HCT116 (cell line): ENCODE measurements at regions not wholly inside any gene's neighbourhood (a gene's known extent, or its start where the extent isn't known, plus 50 kb on each side); places are given as distances from the start of the nearest gene placed in this dataset.

ENCODE experiments used
- CEBPB ChIP-seq: IDR thresholded peaks from 2 replicates; pipeline ENCODE4 v1.6.1; 2012; ENCODE audit warnings: low read depth
- EZH2phosphoT487 ChIP-seq: fragments of 200-600 bp; IDR thresholded peaks from 2 replicates; pipeline ENCODE4 v1.6.1; 2018; ENCODE audit warnings: antibody characterized with exemption, borderline replicate concordance
- JUND ChIP-seq: IDR thresholded peaks from 2 replicates; pipeline ENCODE4 v1.6.1; 2012
- POLR2A ChIP-seq: IDR thresholded peaks from 2 replicates; pipeline ENCODE4 v1.7.0; 2011; ENCODE audit warnings: borderline replicate concordance; ENCODE audit not compliant: insufficient read depth, insufficient read length; ENCODE audit errors: extremely low read depth
- RAD21 ChIP-seq: IDR thresholded peaks from 2 replicates; pipeline ENCODE4 v1.6.1; 2012; ENCODE audit warnings: low read depth, mild to moderate bottlenecking
- SP1 ChIP-seq: IDR thresholded peaks from 2 replicates; pipeline ENCODE4 v1.6.1; 2012; ENCODE audit warnings: low read depth
- TCF7L2 ChIP-seq: IDR thresholded peaks from 2 replicates; pipeline ENCODE4 v1.7.0; 2011; ENCODE audit warnings: borderline replicate concordance, inconsistent platforms; ENCODE audit not compliant: insufficient read depth, insufficient read length; ENCODE audit errors: extremely low read depth
- TF ChIP-seq, protein P1 (sequence below), 3 experiments: fragments of 200-600 bp in 1 of 3; sonication (generic) in 1 of 3; IDR thresholded peaks in 2 of 3; conservative IDR thresholded peaks in 1 of 3; 2 replicates each; pipeline ENCODE4 v1.5.1; 2012 to 2017; ENCODE audit warnings: low read depth in 2 of 3, low read length in 2 of 3, antibody characterized with exemption in 1 of 3, borderline replicate concordance in 1 of 3, control low read depth in 1 of 3, mild to moderate bottlenecking in 1 of 3, mixed read lengths in 1 of 3, mixed run types in 1 of 3, moderate library complexity in 1 of 3; ENCODE audit not compliant: insufficient read depth in 1 of 3
- TF ChIP-seq, protein P2 (sequence below): IDR thresholded peaks from 2 replicates; pipeline ENCODE4 v1.6.1; 2012; ENCODE audit warnings: low read depth

DNA sequence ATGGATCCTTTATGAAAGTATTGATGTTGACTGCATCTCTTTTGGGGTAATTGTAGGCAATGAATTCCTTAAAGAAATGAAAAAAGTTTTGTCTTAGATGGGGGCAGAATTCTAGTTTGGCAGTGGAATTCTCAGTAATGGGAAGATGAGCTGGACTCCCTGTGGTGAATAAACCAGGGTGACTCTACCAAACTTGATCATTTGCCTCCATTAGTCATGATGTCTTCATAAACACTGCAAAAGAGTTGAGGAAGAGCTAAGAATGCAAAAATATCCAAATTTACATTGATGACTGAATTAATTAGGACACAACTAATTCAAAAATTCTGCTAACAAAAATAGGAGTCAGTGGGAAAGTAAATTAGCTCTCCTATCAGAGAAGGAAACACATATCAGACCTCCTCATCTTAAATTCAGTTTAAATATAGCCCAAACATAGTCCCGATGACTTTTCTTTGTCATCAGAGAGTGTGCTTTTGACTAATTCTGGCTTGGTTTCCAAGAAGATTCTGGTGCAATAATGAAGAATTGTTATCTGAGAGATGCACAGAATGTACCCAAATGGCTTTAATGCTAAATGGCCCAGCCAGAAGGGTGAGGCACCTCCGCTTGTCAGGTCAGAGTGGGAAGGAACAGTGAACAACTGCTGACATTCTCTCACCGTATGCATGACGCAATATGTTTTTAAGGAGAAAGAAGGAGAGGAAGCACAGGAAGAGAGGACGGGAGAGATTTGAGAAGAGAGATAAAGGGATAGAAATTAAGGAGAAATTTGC is 525.1 kb downstream of the LMO4 start:
- TF ChIP-seq, protein P1, sequence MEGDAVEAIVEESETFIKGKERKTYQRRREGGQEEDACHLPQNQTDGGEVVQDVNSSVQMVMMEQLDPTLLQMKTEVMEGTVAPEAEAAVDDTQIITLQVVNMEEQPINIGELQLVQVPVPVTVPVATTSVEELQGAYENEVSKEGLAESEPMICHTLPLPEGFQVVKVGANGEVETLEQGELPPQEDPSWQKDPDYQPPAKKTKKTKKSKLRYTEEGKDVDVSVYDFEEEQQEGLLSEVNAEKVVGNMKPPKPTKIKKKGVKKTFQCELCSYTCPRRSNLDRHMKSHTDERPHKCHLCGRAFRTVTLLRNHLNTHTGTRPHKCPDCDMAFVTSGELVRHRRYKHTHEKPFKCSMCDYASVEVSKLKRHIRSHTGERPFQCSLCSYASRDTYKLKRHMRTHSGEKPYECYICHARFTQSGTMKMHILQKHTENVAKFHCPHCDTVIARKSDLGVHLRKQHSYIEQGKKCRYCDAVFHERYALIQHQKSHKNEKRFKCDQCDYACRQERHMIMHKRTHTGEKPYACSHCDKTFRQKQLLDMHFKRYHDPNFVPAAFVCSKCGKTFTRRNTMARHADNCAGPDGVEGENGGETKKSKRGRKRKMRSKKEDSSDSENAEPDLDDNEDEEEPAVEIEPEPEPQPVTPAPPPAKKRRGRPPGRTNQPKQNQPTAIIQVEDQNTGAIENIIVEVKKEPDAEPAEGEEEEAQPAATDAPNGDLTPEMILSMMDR (IDR thresholded peaks at IDR 0.05 in 2 of 3, conservative IDR thresholded peaks at IDR 0.05 in 1 of 3; ENCODE audit: borderline replicate concordance in 1 of 3, insufficient read depth in 1 of 3, low read depth in 2 of 3, low read length in 2 of 3) = no peak
- TF ChIP-seq RAD21 (no peak), JUND (no peak), TCF7L2 (no peak), POLR2A (no peak), EZH2phosphoT487 (no peak), SP1 (no peak), CEBPB (no peak)
- TF ChIP-seq, protein P2, sequence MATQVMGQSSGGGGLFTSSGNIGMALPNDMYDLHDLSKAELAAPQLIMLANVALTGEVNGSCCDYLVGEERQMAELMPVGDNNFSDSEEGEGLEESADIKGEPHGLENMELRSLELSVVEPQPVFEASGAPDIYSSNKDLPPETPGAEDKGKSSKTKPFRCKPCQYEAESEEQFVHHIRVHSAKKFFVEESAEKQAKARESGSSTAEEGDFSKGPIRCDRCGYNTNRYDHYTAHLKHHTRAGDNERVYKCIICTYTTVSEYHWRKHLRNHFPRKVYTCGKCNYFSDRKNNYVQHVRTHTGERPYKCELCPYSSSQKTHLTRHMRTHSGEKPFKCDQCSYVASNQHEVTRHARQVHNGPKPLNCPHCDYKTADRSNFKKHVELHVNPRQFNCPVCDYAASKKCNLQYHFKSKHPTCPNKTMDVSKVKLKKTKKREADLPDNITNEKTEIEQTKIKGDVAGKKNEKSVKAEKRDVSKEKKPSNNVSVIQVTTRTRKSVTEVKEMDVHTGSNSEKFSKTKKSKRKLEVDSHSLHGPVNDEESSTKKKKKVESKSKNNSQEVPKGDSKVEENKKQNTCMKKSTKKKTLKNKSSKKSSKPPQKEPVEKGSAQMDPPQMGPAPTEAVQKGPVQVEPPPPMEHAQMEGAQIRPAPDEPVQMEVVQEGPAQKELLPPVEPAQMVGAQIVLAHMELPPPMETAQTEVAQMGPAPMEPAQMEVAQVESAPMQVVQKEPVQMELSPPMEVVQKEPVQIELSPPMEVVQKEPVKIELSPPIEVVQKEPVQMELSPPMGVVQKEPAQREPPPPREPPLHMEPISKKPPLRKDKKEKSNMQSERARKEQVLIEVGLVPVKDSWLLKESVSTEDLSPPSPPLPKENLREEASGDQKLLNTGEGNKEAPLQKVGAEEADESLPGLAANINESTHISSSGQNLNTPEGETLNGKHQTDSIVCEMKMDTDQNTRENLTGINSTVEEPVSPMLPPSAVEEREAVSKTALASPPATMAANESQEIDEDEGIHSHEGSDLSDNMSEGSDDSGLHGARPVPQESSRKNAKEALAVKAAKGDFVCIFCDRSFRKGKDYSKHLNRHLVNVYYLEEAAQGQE = no peak
